K562 (cell line): ENCODE measurements at regions not wholly inside any gene's neighbourhood (a gene's known extent, or its start where the extent isn't known, plus 50 kb on each side); places are given as distances from the start of the nearest gene placed in this dataset.

Source experiments
- ATAC-seq: fragments of 200-7000 bp; cut with Tn5 transposase; 3 replicates; pipeline ENCODE4 v1.9.1; 2020; ENCODE audit warnings: moderate library complexity
- BruUV-seq: library from RNA; stranded (reverse); fragments of 400-500 nt; replicated peaks from 2 replicates; lab custom pipeline; 2021; lab: Mats Ljungman, UMichigan
- CTCF ChIA-PET: fragments of 300-600 bp; formaldehyde crosslinking; extraction: SDS; loops from one replicate; lab custom pipeline; 2021; ENCODE audit warnings: low intra/inter-chr PET ratio; lab: Yijun Ruan, JAX
- POLR2A ChIA-PET: fragments of 300-600, 350-650 bp; sonication (Branson Sonifier 250); formaldehyde crosslinking; extraction: SDS; loops from one replicate; lab custom pipeline; 2021; ENCODE audit warnings: antibody characterized with exemption, inconsistent platforms; lab: Yijun Ruan, JAX
- DNase-seq, 4 experiments: peaks; one replicate each; pipeline versions ENCODE4 v3.0.0 to v3.0.0-alpha.2; 2011 to 2018; ENCODE audit warnings: low spot score in 3 of 4, mixed read lengths in 3 of 4; ENCODE audit errors: extremely low read depth in 1 of 4
- FAIRE-seq: peaks from 2 replicates; lab custom pipeline; 2011; peaks lifted over from hg19 to GRCh38; lab: Jason Lieb, UNC
- H2AFZ ChIP-seq: 2 replicates; pipeline ENCODE4 v1.6.0; 2011; ENCODE audit warnings: low read depth, low read length, control low read depth, inconsistent platforms
- H3K27ac ChIP-seq: fragments of 200-600 bp; 3 replicates; pipeline ENCODE4 v1.8.0; 2011; ENCODE audit warnings: low read depth, mild to moderate bottlenecking, control low read depth, inconsistent platforms, low read length, moderate library complexity, mixed read lengths; ENCODE audit errors: extremely low read depth
- H3K27me3 ChIP-seq, 2 experiments: fragments of 300-600 bp in 1 of 2; 2 replicates in 1 of 2; 3 replicates in 1 of 2; pipeline versions ENCODE4 v1.6.0 to v1.8.0; 2011; ENCODE audit warnings: inconsistent platforms in 2 of 2, low read length in 2 of 2, mild to moderate bottlenecking in 1 of 2, mixed read lengths in 1 of 2, moderate library complexity in 1 of 2; ENCODE audit not compliant: control insufficient read depth in 2 of 2, insufficient read depth in 2 of 2
- H3K36me3 ChIP-seq: fragments of 300-600 bp; 3 replicates; pipeline ENCODE4 v1.8.0; 2011; ENCODE audit warnings: mild to moderate bottlenecking, low read length, inconsistent platforms; ENCODE audit not compliant: control insufficient read depth, insufficient read depth
- H3K4me1 ChIP-seq, 2 experiments: fragments of 200-600 bp in 1 of 2; replicated peaks in 1 of 2; 2 replicates in 1 of 2; 3 replicates in 1 of 2; pipeline versions ENCODE4 v1.5.1 to v1.8.0; 2011; ENCODE audit warnings: inconsistent platforms in 2 of 2, low read length in 2 of 2, mild to moderate bottlenecking in 1 of 2, mixed read lengths in 1 of 2, moderate library complexity in 1 of 2; ENCODE audit not compliant: control insufficient read depth in 2 of 2, insufficient read depth in 2 of 2
- H3K4me2 ChIP-seq: 2 replicates; pipeline ENCODE4 v1.6.1; 2011; ENCODE audit warnings: low read length, control low read depth, inconsistent platforms, mixed read lengths; ENCODE audit not compliant: insufficient read depth
- H3K4me3 ChIP-seq: fragments of 200-600 bp; sonication (generic), shearing (Covaris generic); 2 replicates; pipeline ENCODE4 v1.5.1; 2016; ENCODE audit warnings: control low read depth, inconsistent platforms
- H3K79me2 ChIP-seq: fragments of 200-600 bp; 3 replicates; pipeline ENCODE4 v1.8.0; 2011; ENCODE audit warnings: low read length, inconsistent platforms; ENCODE audit not compliant: control insufficient read depth, insufficient read depth
- H3K9ac ChIP-seq, 2 experiments: 2 replicates each; pipeline versions ENCODE4 v1.6.0 to v1.6.1; 2011; ENCODE audit warnings: low read depth in 2 of 2, low read length in 2 of 2, control low read depth in 1 of 2, inconsistent platforms in 1 of 2, mild to moderate bottlenecking in 1 of 2, mixed read lengths in 1 of 2; ENCODE audit not compliant: insufficient read depth in 1 of 2
- H3K9me1 ChIP-seq: one replicate; pipeline ENCODE4 v1.6.0; 2011; ENCODE audit warnings: inconsistent platforms, mild to moderate bottlenecking, low read length, moderate library complexity; ENCODE audit not compliant: control insufficient read depth, insufficient read depth
- H3K9me3 ChIP-seq: replicated peaks from 2 replicates; pipeline ENCODE4 v1.5.1; 2011; ENCODE audit warnings: low read depth, low read length, inconsistent platforms; ENCODE audit not compliant: control insufficient read depth, insufficient read depth
- H4K20me1 ChIP-seq: replicated peaks from 2 replicates; pipeline ENCODE4 v1.6.1; 2011; ENCODE audit warnings: low read length, inconsistent platforms, mixed read lengths; ENCODE audit not compliant: control insufficient read depth, insufficient read depth
- DDX20 ChIP-seq: fragments of 450-650 bp; IDR thresholded peaks from 2 replicates; pipeline ENCODE4 v1.6.1; 2016; ENCODE audit warnings: missing genetic modification characterization, low read depth, mild to moderate bottlenecking, missing compliant biosample characterization, moderate library complexity
- HDGF ChIP-seq: fragments of 450-650 bp; IDR thresholded peaks from 2 replicates; pipeline ENCODE4 v1.6.1; 2016
- JUN ChIP-seq, 2 experiments: sonication (generic) in 1 of 2; formaldehyde crosslinking in 1 of 2; IDR thresholded peaks; 2 replicates each; pipeline versions ENCODE4 v1.6.1 to v1.8.0; 2012 to 2022; ENCODE audit warnings: borderline replicate concordance in 2 of 2, mild to moderate bottlenecking in 2 of 2, improper control_type of control experiment in 1 of 2, low read depth in 1 of 2, low read length in 1 of 2, missing genetic modification reagents in 1 of 2
- POLR2H ChIP-seq: IDR thresholded peaks from 2 replicates; pipeline ENCODE4 v1.6.1; 2016; ENCODE audit warnings: missing genetic modification characterization, low read depth, mild to moderate bottlenecking, control low read depth, missing compliant biosample characterization, moderate library complexity
- TCF7L2 ChIP-seq: fragments of 150-350 bp; IDR thresholded peaks from 2 replicates; pipeline ENCODE4 v1.6.1; 2016; ENCODE audit warnings: low read depth, mild to moderate bottlenecking, low read length, moderate library complexity
- WGBS: fragments of 100-300 bp; shearing (Covaris generic); methylation state at CpG from one replicate; pipeline ENCODE4 v1.1.6; 2016; ENCODE audit warnings: low coverage, mixed read lengths; ENCODE audit not compliant: insufficient coverage; ENCODE audit errors: missing lambda C conversion rate; 5-methylcytosine and 5-hydroxymethylcytosine counted together
- in situ Hi-C: fragments of 300-500 bp; cut with MboI; formaldehyde crosslinking; loops from 4 replicates; pipeline ENCODE4 v1.15.0; 2018; ENCODE audit warnings: inconsistent platforms, mixed read lengths
- intact Hi-C: fragments of 100-400 bp; cut with micrococcal nuclease; formaldehyde crosslinking; loops from 2 replicates; pipeline ENCODE4 v1.14.2; 2022
- TF ChIP-seq, protein P1 (sequence below): sonication (generic); formaldehyde crosslinking; IDR thresholded peaks from 2 replicates; pipeline ENCODE4 v1.8.1; 2023; ENCODE audit warnings: mild to moderate bottlenecking, missing genetic modification reagents

DNA sequence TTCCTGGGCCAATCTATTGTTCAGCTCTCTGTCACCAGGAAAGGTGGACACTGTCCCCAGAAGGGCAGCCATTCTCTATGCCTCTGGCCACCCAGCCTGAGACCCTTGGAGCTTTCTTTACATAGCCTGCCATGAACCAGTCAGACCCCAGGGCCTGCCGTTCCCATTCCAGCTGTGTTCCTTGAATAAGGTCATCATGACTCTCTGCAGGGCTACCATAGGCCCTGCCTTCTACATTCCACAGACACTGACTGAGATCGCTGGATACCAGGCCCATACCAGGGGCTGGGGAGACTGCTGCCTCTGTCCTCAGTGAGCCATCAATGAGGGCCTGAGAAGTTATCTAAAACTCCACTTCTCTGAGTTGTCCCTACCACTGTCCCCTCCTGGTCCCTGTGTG, 75.5 kb downstream of the SYNE3 start:
- no peak overlapping the region for H3K27ac ChIP-seq
- no peak for TF ChIP-seq TCF7L2
- no peak for TF ChIP-seq JUN (IDR thresholded peaks at IDR 0.05; ENCODE audit: borderline replicate concordance, low read depth, low read length)
- no peak for TF ChIP-seq JUN (CRISPR knock-in tag; IDR thresholded peaks at IDR 0.05; ENCODE audit: borderline replicate concordance)
- TF ChIP-seq, protein P1, sequence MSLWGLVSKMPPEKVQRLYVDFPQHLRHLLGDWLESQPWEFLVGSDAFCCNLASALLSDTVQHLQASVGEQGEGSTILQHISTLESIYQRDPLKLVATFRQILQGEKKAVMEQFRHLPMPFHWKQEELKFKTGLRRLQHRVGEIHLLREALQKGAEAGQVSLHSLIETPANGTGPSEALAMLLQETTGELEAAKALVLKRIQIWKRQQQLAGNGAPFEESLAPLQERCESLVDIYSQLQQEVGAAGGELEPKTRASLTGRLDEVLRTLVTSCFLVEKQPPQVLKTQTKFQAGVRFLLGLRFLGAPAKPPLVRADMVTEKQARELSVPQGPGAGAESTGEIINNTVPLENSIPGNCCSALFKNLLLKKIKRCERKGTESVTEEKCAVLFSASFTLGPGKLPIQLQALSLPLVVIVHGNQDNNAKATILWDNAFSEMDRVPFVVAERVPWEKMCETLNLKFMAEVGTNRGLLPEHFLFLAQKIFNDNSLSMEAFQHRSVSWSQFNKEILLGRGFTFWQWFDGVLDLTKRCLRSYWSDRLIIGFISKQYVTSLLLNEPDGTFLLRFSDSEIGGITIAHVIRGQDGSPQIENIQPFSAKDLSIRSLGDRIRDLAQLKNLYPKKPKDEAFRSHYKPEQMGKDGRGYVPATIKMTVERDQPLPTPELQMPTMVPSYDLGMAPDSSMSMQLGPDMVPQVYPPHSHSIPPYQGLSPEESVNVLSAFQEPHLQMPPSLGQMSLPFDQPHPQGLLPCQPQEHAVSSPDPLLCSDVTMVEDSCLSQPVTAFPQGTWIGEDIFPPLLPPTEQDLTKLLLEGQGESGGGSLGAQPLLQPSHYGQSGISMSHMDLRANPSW, result no peak
- TF ChIP-seq HDGF, result no peak
- no peak for TF ChIP-seq POLR2H (tag)
- no peak for TF ChIP-seq DDX20 (tag)
- TF ChIP-seq, all 486 proteins: peak for 0
- no peak for DNase-seq
- no peak for FAIRE-seq
- ChIA-PET CTCF (no interaction called here), POLR2A (interaction anchor here (0.9 kb wide), 1 partner anchor 11 kb away, joined by 4 read pairs; no protein-coding TSS in a partner anchor)
- peaks cover 0 to 26% of the 10 kb centered on the region in 2 experiments; a peak in 3 of 5 replicates for H3K27me3 ChIP-seq
- no peaks in the 10 kb centered on the region for H3K36me3 ChIP-seq
- 0% methylated on average over 2 of the region's 2 CpGs for WGBS
- H3K4me1 ChIP-seq, result peaks cover 0 to 3% of the 10 kb centered on the region in 2 experiments; a peak in 2 of 5 replicates
- no peak overlapping the region for H3K4me2 ChIP-seq
- no peak overlapping the region for H2AFZ ChIP-seq
- H3K9me1 ChIP-seq, result no peaks in the 10 kb centered on the region
- H3K4me3 ChIP-seq, result no peak overlapping the region
- in situ Hi-C loops (loop anchor here (5.0 kb wide), 1 partner anchor 86 kb away; no protein-coding TSS in a partner anchor), intact Hi-C loops (no loop called here)
- ATAC-seq, result no peak
- no TSS peak for BruUV-seq
- no peaks in the 10 kb centered on the region for H4K20me1 ChIP-seq
- no peaks in the 10 kb centered on the region for H3K9me3 ChIP-seq
- H3K79me2 ChIP-seq, result no peaks in the 10 kb centered on the region
- H3K9ac ChIP-seq, result no peak overlapping the region
